SU-DHL-6 (cell line): ENCODE measurements at regions not wholly inside any gene's neighbourhood (a gene's known extent, or its start where the extent isn't known, plus 50 kb on each side); places are given as distances from the start of the nearest gene placed in this dataset.

Experiments used
- CTCF ChIP-seq: fragments of 200-600 bp; sonication (generic); IDR thresholded peaks from one replicate; pipeline ENCODE4 v1.5.1; 2017; ENCODE audit warnings: antibody characterized with exemption, mild to moderate bottlenecking, low read length, moderate library complexity; ENCODE audit not compliant: insufficient read depth, poor library complexity, severe bottlenecking
- EZH2phosphoT487 ChIP-seq: fragments of 200-600 bp; sonication (generic), shearing (Covaris generic); conservative IDR thresholded peaks from 2 replicates; pipeline ENCODE4 v1.6.1; 2018; ENCODE audit warnings: mild to moderate bottlenecking, antibody characterized with exemption, low read length, moderate library complexity, mixed read lengths

- no peak for TF ChIP-seq CTCF
- TF ChIP-seq EZH2phosphoT487 = no peak
Measured at GRCh38 chr20:48172357-48172702, 387.0 kb upstream of the SULF2 start.
